ENCODE measurements at regions not wholly inside any gene's neighbourhood (a gene's known extent, or its start where the extent isn't known, plus 50 kb on each side); places are given as distances from the start of the nearest gene placed in this dataset.

DNA sequence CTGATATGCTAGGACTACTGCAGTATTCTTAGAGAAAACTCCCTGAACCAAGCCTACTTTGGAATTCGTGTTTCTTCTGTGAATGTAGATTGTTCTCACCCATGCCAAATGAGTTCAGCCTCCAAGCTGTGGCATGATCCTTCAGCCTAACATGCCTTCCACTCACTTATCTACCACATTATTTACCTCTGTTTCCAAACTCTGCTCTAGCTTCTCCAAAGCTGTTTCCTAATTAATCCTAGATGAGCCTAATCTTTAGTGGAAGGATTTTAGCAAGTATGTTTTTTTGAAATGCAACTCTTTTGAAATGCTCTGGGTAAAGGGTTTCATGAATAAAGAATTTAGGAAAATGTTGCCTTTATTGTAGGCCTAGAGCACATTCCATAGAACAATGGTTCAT, 152.9 kb upstream of the MMADHC start:
- ATAC-seq = no peak
- Mint-ChIP-seq H3K4me1 (ENCODE audit: low read depth) (no peaks in the 10 kb centered on the region), H3K27ac (no peak overlapping the region), H3K36me3 (ENCODE audit: low read depth) (no peaks in the 10 kb centered on the region), H3K27me3 (ENCODE audit: low read depth) (no peaks in the 10 kb centered on the region), H3K9me3 (ENCODE audit: insufficient read depth) (no peaks in the 10 kb centered on the region), H3K4me3 (no peak overlapping the region)
- ChIA-PET POLR2A (no interaction called here), CTCF (no interaction called here)
- no peak for DNase-seq

DNA sequence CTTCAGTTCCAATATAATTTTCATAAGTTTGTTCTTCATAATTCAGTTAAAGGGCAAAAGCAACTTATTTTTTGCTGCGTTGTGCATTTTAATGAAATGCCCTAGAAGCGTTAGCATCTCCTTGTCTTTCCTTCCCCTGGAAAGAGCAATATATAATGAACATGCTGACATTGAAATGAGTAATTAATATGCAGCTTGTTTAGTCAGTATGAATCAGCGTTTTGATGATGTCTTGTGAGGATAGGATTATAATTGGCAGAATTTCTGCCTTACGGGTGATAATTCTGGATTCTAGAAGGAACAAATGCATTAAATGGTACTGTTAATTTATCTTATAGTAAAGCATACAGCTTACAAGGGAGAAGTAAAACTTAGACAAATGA, 152.3 kb upstream of the MMADHC start:
- ChIA-PET POLR2A (no interaction called here), CTCF (no interaction called here)
- H3K9me3 Mint-ChIP-seq (ENCODE audit: insufficient read depth) = no peaks in the 10 kb centered on the region
- no peaks in the 10 kb centered on the region for H3K27me3 Mint-ChIP-seq (ENCODE audit: low read depth)
- ATAC-seq (no peak), DNase-seq (no peak)
- H3K4me3 Mint-ChIP-seq = no peak overlapping the region
- no peaks in the 10 kb centered on the region for H3K36me3 Mint-ChIP-seq (ENCODE audit: low read depth)
- no peaks in the 10 kb centered on the region for H3K4me1 Mint-ChIP-seq (ENCODE audit: low read depth)
- H3K27ac Mint-ChIP-seq = no peak overlapping the region

DNA sequence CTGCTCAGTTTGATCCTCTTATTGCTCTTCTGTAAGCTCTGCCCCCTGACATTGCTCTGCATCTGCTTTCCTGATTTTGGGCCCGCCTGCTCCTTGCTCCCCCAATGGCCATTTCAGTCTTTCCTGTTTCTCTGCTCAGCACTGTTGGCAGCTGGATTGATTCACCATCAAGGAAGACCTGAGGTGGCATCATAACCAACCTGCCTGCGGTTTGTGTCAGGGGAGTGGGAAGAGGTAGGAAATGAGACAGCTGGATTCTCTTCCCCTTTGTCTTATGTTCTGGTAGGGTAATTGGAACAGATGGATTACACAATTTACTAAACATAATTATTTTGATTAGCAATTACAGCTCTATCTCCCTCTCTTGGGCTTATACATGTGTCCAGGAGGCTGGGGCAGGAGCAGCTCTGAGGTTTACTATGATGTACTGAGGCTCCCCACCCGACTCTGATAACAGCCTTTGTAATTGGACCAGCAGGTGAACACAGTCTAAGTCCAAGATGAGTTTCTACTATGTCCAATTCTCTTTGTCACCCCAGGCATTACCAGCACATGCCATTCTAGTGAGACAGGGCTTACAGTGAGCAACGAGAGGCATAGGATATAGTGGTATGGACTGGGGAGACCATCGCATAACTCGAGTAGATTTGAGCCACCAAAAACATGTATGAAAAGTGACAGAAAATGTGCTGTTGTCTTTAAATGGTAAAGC, 151.8 kb upstream of the MMADHC start:
- Mint-ChIP-seq H3K36me3 (ENCODE audit: low read depth) (no peaks in the 10 kb centered on the region), H3K4me3 (no peak overlapping the region), H3K4me1 (ENCODE audit: low read depth) (no peaks in the 10 kb centered on the region), H3K9me3 (ENCODE audit: insufficient read depth) (no peaks in the 10 kb centered on the region), H3K27me3 (ENCODE audit: low read depth) (no peaks in the 10 kb centered on the region), H3K27ac (no peak overlapping the region)
- ATAC-seq = no peak
- ChIA-PET CTCF (no interaction called here), POLR2A (no interaction called here)
- DNase-seq = no peak

DNA sequence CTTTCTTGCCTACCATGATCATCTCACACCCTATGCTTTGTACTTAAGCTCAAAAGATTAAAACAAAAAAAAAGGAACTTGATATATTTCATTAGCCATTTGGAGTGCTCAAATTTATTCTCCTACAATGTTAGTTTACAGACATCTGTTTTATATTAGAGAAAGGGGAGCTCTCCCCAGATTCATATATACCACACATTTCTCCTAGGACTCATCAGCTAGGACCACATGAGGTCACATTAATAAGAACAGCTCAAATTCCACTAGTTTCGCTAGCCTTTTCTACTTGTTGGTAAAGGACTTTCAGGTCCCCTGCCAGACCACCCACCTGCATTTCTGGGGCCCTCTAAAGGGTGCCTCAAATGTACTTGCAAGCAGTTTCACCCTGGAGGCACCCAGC, 151.2 kb upstream of the MMADHC start:
- CTCF ChIA-PET = no interaction called here
- H3K27ac Mint-ChIP-seq = no peak overlapping the region
- POLR2A ChIA-PET = no interaction called here
- ATAC-seq (no peak), DNase-seq (no peak)
- H3K9me3 Mint-ChIP-seq (ENCODE audit: insufficient read depth) = no peaks in the 10 kb centered on the region
- no peak overlapping the region for H3K4me3 Mint-ChIP-seq
- no peaks in the 10 kb centered on the region for H3K27me3 Mint-ChIP-seq (ENCODE audit: low read depth)
- no peaks in the 10 kb centered on the region for H3K36me3 Mint-ChIP-seq (ENCODE audit: low read depth)
- H3K4me1 Mint-ChIP-seq (ENCODE audit: low read depth) = no peaks in the 10 kb centered on the region

DNA sequence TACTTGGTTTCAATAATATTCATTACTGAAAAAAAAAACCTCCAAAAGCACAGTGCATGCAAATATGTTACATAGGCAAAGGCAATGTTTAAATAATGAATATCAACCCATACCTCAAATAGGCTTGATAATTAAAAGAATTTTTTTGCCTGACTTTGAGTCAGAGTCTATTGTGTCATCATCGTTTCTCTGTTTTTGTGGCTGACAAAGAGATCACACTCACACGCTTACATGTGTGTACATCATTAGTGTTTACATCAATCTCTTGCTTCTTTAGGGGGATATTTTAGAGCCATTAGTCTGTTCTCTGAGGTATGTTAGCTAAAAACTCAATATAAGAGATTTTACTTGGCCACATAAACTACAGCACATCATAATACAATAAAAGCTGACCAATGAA, 150.3 kb upstream of the MMADHC start:
- H3K27ac Mint-ChIP-seq = no peak overlapping the region

DNA sequence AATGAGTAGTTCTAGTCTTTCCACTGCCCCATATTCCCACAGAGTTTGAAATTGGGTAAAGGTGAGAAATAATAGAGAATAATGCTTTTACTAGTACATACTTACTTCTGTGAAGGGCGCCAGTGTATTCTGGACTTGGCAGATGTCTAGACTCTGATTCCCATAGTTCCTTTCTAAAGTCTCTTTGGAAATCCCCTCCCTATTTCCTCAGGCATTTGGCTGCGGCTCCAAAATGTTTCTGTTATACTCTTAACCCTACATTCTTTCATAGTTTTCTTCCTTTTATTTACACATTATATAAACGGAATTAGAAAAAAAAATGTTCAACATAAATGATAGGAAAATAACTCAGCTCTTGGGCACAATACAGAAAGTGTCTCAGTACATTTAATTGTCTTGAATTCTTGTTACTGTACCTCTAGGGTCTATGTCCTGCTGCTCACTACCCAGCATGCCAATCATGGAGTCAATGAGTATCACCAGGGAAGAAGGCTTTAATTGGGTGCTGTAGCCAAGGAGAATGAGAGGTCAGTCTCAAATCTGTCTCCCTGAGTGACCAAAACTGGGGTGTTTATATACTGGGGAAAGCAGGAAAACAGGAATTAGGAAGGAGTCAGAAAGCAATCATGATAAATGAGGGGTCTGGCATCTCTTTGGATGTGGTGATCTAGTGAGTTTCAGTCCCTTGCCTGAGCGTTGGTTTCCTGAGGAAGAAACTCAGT, 147.8 kb upstream of the MMADHC start:
- Mint-ChIP-seq H3K27ac (no peak overlapping the region), H3K4me3 (no peak overlapping the region), H3K9me3 (ENCODE audit: insufficient read depth) (no peaks in the 10 kb centered on the region), H3K36me3 (ENCODE audit: low read depth) (no peaks in the 10 kb centered on the region), H3K27me3 (ENCODE audit: low read depth) (no peaks in the 10 kb centered on the region), H3K4me1 (ENCODE audit: low read depth) (no peaks in the 10 kb centered on the region)
- ATAC-seq (no peak), DNase-seq (no peak)
- ChIA-PET CTCF (no interaction called here), POLR2A (no interaction called here)

More for the DNA sequence above, 150.3 kb upstream of the MMADHC start:
- CTCF ChIA-PET = no interaction called here
- Mint-ChIP-seq H3K27me3 (ENCODE audit: low read depth) (no peaks in the 10 kb centered on the region), H3K9me3 (ENCODE audit: insufficient read depth) (no peaks in the 10 kb centered on the region), H3K4me1 (ENCODE audit: low read depth) (no peaks in the 10 kb centered on the region), H3K36me3 (ENCODE audit: low read depth) (no peaks in the 10 kb centered on the region), H3K4me3 (no peak overlapping the region)
- ATAC-seq (no peak), DNase-seq (no peak)
- POLR2A ChIA-PET = no interaction called here

DNA sequence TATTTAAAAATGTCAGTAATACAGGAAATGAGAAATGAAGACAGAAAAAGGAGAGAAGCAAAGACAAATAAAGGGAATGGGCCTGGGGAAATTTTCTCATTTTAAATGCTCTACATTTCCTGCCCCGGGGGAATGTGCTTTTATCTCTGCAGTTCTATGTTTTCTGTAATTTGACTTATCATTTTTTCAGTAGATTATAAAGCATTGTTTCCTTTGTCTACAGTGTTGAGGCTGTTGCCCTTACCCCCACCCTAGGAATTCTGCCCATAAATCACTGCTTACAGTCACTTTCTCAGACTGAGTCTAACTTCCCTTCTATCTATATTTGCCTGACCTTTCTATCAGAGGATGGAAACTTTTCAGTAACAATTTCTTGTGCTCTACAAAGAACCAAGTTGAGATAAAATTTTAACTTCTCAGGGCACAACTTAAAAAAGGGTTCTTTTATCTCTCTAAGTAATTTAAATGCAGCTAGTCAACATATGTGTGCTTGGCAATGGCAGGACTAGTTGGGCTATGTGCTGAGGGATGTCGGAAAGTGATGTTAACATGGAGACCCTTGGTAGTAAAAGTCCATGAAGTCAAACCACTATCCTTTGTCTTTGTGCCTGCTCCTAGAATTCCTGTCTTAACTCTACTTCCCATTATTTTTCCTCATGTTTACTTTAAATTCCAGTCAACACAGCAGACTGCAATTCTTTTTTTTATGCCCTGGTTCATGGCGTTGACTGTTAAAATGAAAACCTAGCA, 146.5 kb upstream of the MMADHC start:
- no peaks in the 10 kb centered on the region for H3K36me3 Mint-ChIP-seq (ENCODE audit: low read depth)
- ATAC-seq = no peak
- ChIA-PET CTCF (no interaction called here), POLR2A (no interaction called here)
- no peak overlapping the region for H3K4me3 Mint-ChIP-seq
- H3K9me3 Mint-ChIP-seq (ENCODE audit: insufficient read depth) = no peaks in the 10 kb centered on the region
- no peaks in the 10 kb centered on the region for H3K4me1 Mint-ChIP-seq (ENCODE audit: low read depth)
- DNase-seq = no peak
- H3K27ac Mint-ChIP-seq = no peak overlapping the region
- H3K27me3 Mint-ChIP-seq (ENCODE audit: low read depth) = no peaks in the 10 kb centered on the region

DNA sequence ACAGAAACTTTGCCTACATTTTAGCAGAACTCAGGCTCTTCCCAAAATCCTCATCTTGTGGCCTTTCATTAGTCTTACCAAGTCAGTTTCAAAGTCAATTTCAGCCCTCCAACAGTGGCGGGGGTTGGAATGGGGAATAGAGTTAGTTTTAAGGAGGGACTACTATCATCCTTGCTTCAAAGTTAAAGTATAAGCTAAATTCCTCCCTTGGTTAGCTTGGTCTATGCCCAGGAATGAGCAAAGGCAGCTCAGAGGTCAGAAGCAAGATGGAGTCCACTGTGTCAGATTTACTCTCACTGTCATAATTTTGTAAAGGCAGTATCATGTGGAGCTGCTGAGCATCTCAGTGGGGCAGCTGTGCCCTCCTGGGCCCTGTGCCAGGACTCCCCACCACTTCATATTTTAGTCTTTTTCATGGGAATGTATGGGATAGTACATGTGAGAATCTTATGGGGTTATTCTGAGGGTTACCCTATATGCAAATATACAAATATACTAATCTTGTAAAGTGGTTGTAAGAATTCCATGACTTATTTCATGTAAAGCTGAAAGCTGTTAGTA, 145.2 kb upstream of the MMADHC start:
- no peak for ATAC-seq
- no peaks in the 10 kb centered on the region for H3K27me3 Mint-ChIP-seq (ENCODE audit: low read depth)
- no peak overlapping the region for H3K4me3 Mint-ChIP-seq
- no peaks in the 10 kb centered on the region for H3K4me1 Mint-ChIP-seq (ENCODE audit: low read depth)
- no peaks in the 10 kb centered on the region for H3K36me3 Mint-ChIP-seq (ENCODE audit: low read depth)
- DNase-seq = no peak
- no peaks in the 10 kb centered on the region for H3K9me3 Mint-ChIP-seq (ENCODE audit: insufficient read depth)
- no peak overlapping the region for H3K27ac Mint-ChIP-seq
- POLR2A ChIA-PET = no interaction called here
- CTCF ChIA-PET = no interaction called here

DNA sequence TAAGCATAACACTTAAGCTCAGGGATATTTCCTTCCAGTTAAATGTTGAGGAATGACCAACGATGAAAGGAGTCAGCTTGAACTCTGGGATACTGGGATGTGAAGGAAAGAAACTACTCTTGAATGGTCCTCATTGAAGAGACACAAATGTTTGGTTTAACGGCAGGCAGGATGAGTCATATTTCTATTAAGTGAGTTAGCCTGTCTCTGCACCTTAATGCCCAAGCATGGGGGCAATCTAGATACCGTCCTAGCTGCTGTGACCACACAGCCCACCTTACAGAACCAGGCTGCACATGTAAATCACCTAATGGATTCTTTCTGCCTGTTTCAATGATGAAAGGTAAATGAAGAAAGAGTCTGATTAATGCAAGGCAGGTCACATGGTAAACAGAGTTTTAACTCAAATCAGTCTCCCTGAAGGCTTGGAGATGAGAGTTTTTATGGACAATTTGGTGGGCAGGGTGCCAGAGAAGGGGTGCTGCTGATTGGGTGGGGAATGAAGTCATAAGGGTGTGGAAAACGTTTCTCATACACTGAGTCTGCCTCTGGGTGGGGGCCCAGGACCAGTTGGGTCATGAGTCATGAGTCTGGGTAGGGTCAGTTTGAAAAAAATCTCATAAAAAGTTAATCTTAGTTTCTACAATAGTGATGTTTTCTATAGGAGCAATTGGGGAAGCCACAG, 144.6 kb upstream of the MMADHC start:
- ChIA-PET CTCF (no interaction called here), POLR2A (no interaction called here)
- no peaks in the 10 kb centered on the region for H3K9me3 Mint-ChIP-seq (ENCODE audit: insufficient read depth)
- no peak for ATAC-seq
- H3K4me1 Mint-ChIP-seq (ENCODE audit: low read depth) = no peaks in the 10 kb centered on the region
- no peaks in the 10 kb centered on the region for H3K36me3 Mint-ChIP-seq (ENCODE audit: low read depth)
- no peak overlapping the region for H3K27ac Mint-ChIP-seq
- H3K27me3 Mint-ChIP-seq (ENCODE audit: low read depth) = no peaks in the 10 kb centered on the region
- no peak overlapping the region for H3K4me3 Mint-ChIP-seq
- no peak for DNase-seq

DNA sequence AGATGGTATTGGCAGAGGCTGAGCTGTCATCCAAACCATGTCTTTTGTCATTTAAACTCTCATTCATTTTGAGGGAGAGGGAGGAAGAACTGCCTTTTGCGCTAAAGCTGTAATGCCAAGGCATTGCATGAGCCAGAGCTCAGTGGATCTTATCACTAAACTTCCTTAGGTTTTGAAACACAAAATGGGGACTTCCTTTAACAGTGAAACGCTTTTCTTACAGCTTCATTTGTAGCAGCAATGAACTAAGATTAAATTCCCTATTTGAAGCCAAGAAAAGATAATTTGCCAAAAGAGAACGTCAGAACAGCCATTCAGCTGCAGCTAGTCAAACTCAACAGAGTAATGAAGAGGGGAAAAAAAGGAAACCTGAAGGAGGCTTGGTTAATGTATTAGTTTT, 143.5 kb upstream of the MMADHC start:
- POLR2A ChIA-PET = no interaction called here

DNA sequence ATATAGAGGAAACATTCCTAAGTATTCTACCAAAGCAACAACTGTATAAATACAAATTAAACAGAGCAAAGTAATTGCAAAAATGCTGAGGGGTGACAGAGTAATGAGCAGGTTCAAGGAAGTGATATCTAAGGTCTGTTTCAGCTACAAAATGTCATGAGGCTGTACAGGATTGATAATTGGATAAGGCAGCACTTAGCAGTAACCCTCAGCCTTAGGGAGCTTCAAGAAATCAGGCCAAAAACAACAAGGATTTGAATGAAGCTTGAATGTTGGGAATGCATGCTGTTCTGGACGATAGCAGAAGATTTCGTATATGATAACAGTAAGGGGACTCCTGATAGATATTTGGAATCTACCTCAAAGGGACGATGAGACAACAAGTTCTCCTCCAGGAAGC, 142.0 kb upstream of the MMADHC start:
- no peak for ATAC-seq
- Mint-ChIP-seq H3K9me3 (ENCODE audit: insufficient read depth) (no peaks in the 10 kb centered on the region), H3K36me3 (ENCODE audit: low read depth) (no peaks in the 10 kb centered on the region), H3K4me1 (ENCODE audit: low read depth) (no peaks in the 10 kb centered on the region), H3K4me3 (no peak overlapping the region), H3K27ac (no peak overlapping the region), H3K27me3 (ENCODE audit: low read depth) (no peaks in the 10 kb centered on the region)
- ChIA-PET POLR2A (no interaction called here), CTCF (no interaction called here)
- DNase-seq = no peak

More for the DNA sequence above, 143.5 kb upstream of the MMADHC start:
- H3K27me3 Mint-ChIP-seq (ENCODE audit: low read depth) = no peaks in the 10 kb centered on the region
- CTCF ChIA-PET = no interaction called here
- H3K36me3 Mint-ChIP-seq (ENCODE audit: low read depth) = no peaks in the 10 kb centered on the region
- H3K4me1 Mint-ChIP-seq (ENCODE audit: low read depth) = no peaks in the 10 kb centered on the region
- no peak overlapping the region for H3K4me3 Mint-ChIP-seq
- no peak overlapping the region for H3K27ac Mint-ChIP-seq
- no peaks in the 10 kb centered on the region for H3K9me3 Mint-ChIP-seq (ENCODE audit: insufficient read depth)
- ATAC-seq (no peak), DNase-seq (no peak)

DNA sequence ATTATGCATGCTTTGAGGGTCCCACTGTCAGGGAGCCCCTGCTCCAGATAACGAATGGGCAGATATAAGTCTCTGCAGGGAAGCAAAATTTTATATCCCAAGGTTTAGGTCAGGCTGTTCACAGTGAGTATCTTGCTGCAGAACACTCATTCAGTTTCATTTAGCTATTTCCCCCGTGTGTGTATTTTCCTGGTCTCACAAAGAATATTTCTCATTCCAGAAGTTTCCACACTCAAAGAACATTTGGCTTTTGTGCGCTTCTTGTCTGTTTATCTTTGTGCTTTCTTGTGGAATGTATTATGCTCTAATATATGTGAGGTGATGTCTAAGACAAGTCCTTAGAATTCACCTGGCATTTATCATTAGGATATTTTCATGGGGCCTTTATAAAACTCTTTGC, 140.4 kb upstream of the MMADHC start:
- no peak overlapping the region for H3K27ac Mint-ChIP-seq
- no peak overlapping the region for H3K4me3 Mint-ChIP-seq
- POLR2A ChIA-PET = no interaction called here
- ATAC-seq (no peak), DNase-seq (no peak)
- no peaks in the 10 kb centered on the region for H3K9me3 Mint-ChIP-seq (ENCODE audit: insufficient read depth)
- H3K4me1 Mint-ChIP-seq (ENCODE audit: low read depth) = no peaks in the 10 kb centered on the region
- no peaks in the 10 kb centered on the region for H3K27me3 Mint-ChIP-seq (ENCODE audit: low read depth)
- CTCF ChIA-PET = no interaction called here
- H3K36me3 Mint-ChIP-seq (ENCODE audit: low read depth) = no peaks in the 10 kb centered on the region
